DOHH2 (cell line): ENCODE measurements at regions not wholly inside any gene's neighbourhood (a gene's known extent, or its start where the extent isn't known, plus 50 kb on each side); places are given as distances from the start of the nearest gene placed in this dataset.

Experiments
- CTCF ChIP-seq: fragments of 200-600 bp; sonication (generic); IDR thresholded peaks from one replicate; pipeline ENCODE4 v1.5.1; 2014; ENCODE audit warnings: antibody characterized with exemption, mild to moderate bottlenecking, low read depth, low read length; ENCODE audit not compliant: poor library complexity, severe bottlenecking
- EZH2phosphoT487 ChIP-seq: fragments of 200-600 bp; sonication (generic); IDR thresholded peaks from 2 replicates; pipeline ENCODE4 v1.6.1; 2017; ENCODE audit warnings: borderline replicate concordance, mild to moderate bottlenecking, antibody characterized with exemption, low read length, moderate library complexity, mixed read lengths

GRCh38 chr5:39946356-39947045 is 521.7 kb upstream of the DAB2 start:
- no peak for TF ChIP-seq CTCF
- no peak for TF ChIP-seq EZH2phosphoT487
